ENCODE measurements at regions not wholly inside any gene's neighbourhood (a gene's known extent, or its start where the extent isn't known, plus 50 kb on each side); places are given as distances from the start of the nearest gene placed in this dataset.

- ChIA-PET POLR2A (interaction anchor here (0.5 to 1.7 kb wide), 5 partner anchors 9 to 185 kb away, joined by 3 to 6 read pairs (median 3); no protein-coding TSS in a partner anchor), RAD21 (ENCODE audit: unreplicated experiment) (interaction anchor here (0.7 to 2.3 kb wide), 16 partner anchors 13 to 438 kb away, joined by 3 to 12 read pairs (median 4); partner anchors contain the start of genes ADAM10 and MINDY2), SMC1A (ENCODE audit: uncharacterized antibody, unreplicated experiment) (interaction anchor here (1.0 to 4.7 kb wide), 21 partner anchors 8 to 430 kb away, joined by 3 to 29 read pairs (median 4); no protein-coding TSS in a partner anchor), CTCF (interaction anchor here (0.6 to 1.9 kb wide), 8 partner anchors 11 to 448 kb away, joined by 3 to 5 read pairs (median 3); no protein-coding TSS in a partner anchor)
- Histone ChIP-seq H3K36me3 (ENCODE audit: control insufficient read depth in 2 of 2, insufficient read depth in 2 of 2, low read length in 1 of 2) (no peaks in the 10 kb centered on the region), H3K9ac (ENCODE audit: control insufficient read depth, insufficient read depth, low read length) (peak overlapping the region; percentile 55), H3K9me3 (replicated peaks; ENCODE audit: control insufficient read depth, insufficient read depth, low read length) (no peaks in the 10 kb centered on the region; the same call in 1 of the 3 replicates), H2AFZ (ENCODE audit: control insufficient read depth, low read depth, low read length) (peak overlapping the region; percentile 91), H3K4me1 (ENCODE audit: control insufficient read depth, insufficient read depth, low read length) (peaks cover 31% of the 10 kb centered on the region), H3K27ac (ENCODE audit: control insufficient read depth, insufficient read depth) (peak overlapping the region; percentile 81), H3K27me3 (replicated peaks in 1 of 2; ENCODE audit: control insufficient read depth in 2 of 2, insufficient read depth in 2 of 2, low read length in 1 of 2) (no peaks in the 10 kb centered on the region), H3K4me2 (ENCODE audit: control insufficient read depth, insufficient read depth) (peak overlapping the region; percentile 95), H3K4me3 (0 out of 2 replicates have a peak overlapping the region, but pooled peaks have one; percentile 31), H4K20me1 (ENCODE audit: control insufficient read depth, insufficient read depth) (no peaks in the 10 kb centered on the region), H3K79me2 (ENCODE audit: control insufficient read depth, insufficient read depth, low read length) (no peaks in the 10 kb centered on the region)
- peak; percentile 66 for ATAC-seq
- DNase-seq (ENCODE audit: low read depth, low spot score) = no peak
- in situ Hi-C loops (cut with MboI) = no loop called here
- no peak for FAIRE-seq
- BruUV-seq (replicated peaks) = no TSS peak
- intact Hi-C loops (cut with micrococcal nuclease; ENCODE audit: unreplicated experiment) = no loop called here
- TF ChIP-seq ATF2 (IDR thresholded peaks at IDR 0.05; ENCODE audit: low read length) (0 out of 2 replicates have a peak, but pooled peaks have one; percentile 28), RFX5 (IDR thresholded peaks at IDR 0.05; ENCODE audit: low read depth, low read length) (no peak), SIN3A (IDR thresholded peaks at IDR 0.05; ENCODE audit: low read depth, low read length) (no peak), MLLT1 (IDR thresholded peaks at IDR 0.05) (no peak), CREM (IDR thresholded peaks at IDR 0.05; ENCODE audit: low read depth) (peak; percentile 33; the same call in 1 of the 2 replicates), BCLAF1 (IDR thresholded peaks at IDR 0.05) (no peak), RCOR1 (conservative IDR thresholded peaks at IDR 0.05; ENCODE audit: low read depth, low read length) (no peak), HDGF (IDR thresholded peaks at IDR 0.05) (0 out of 2 replicates have a peak, but pooled peaks have one; percentile 1), CBX3 (IDR thresholded peaks at IDR 0.05; ENCODE audit: borderline replicate concordance, low read depth) (no peak), POLR2AphosphoS2 (IDR thresholded peaks at IDR 0.05; ENCODE audit: low read depth, low read length) (no peak), MTA2 (IDR thresholded peaks at IDR 0.05; ENCODE audit: low read depth) (0 out of 2 replicates have a peak, but pooled peaks have one; percentile 10), NFIC (IDR thresholded peaks at IDR 0.05; ENCODE audit: low read depth, low read length) (peak; percentile 18; the same call in 1 of the 2 replicates), TCF12 (IDR thresholded peaks at IDR 0.05; ENCODE audit: low read depth, low read length) (no peak), MXI1 (IDR thresholded peaks at IDR 0.05; ENCODE audit: low read depth, low read length) (no peak)
These were observed 99.0 kb upstream of the LIPC start for GRCh38 chr15:58332676-58333400.
